IMR-90 (cell line): ENCODE measurements at regions not wholly inside any gene's neighbourhood (a gene's known extent, or its start where the extent isn't known, plus 50 kb on each side); places are given as distances from the start of the nearest gene placed in this dataset.
A peak's percentile ranks its signal among the peaks of the same experiment; 100 is the strongest.

ENCODE experiments used
- ATAC-seq: fragments of 200-7000 bp; cut with Tn5 transposase; 2 replicates; pipeline ENCODE4 v1.9.1; 2020; ENCODE audit warnings: low read depth, mild to moderate bottlenecking, moderate library complexity
- BruUV-seq: library from RNA; stranded (reverse); fragments of 400-500 nt; replicated peaks from 2 replicates; lab custom pipeline; 2021; lab: Mats Ljungman, UMichigan
- CTCF ChIA-PET: fragments of 300-600 bp; formaldehyde crosslinking; extraction: SDS; loops from one replicate; lab custom pipeline; 2021; ENCODE audit warnings: antibody characterized with exemption; lab: Yijun Ruan, JAX
- POLR2A ChIA-PET: fragments of 300-600 bp; sonication (Branson Sonifier 250); formaldehyde crosslinking; loops from one replicate; lab custom pipeline; 2022; ENCODE audit warnings: antibody characterized with exemption; ENCODE audit not compliant: unreplicated experiment; lab: Charles Lee
- DNase-seq: peaks from one replicate; pipeline ENCODE4 v3.0.0; 2013
- H2AFZ ChIP-seq: replicated peaks from 2 replicates; pipeline ENCODE3; 2013; ENCODE audit warnings: low read length, mild to moderate bottlenecking; ENCODE audit not compliant: poor library complexity
- H2AK5ac ChIP-seq: 2 replicates; pipeline ENCODE4 v1.6.1; 2013; ENCODE audit warnings: low read depth, low read length, inconsistent platforms
- H2AK9ac ChIP-seq: replicated peaks from 2 replicates; pipeline ENCODE3; 2013; ENCODE audit warnings: mild to moderate bottlenecking, low read depth, low read length, moderate library complexity; ENCODE audit not compliant: poor library complexity
- H2BK120ac ChIP-seq: 2 replicates; pipeline ENCODE4 v1.6.1; 2013; ENCODE audit warnings: low read depth, low read length, inconsistent platforms
- H2BK15ac ChIP-seq: 3 replicates; pipeline ENCODE4 v1.6.1; 2013; ENCODE audit warnings: low read depth, low read length, inconsistent platforms
- H2BK20ac ChIP-seq: 2 replicates; pipeline ENCODE4 v1.6.1; 2013; ENCODE audit warnings: low read depth, mild to moderate bottlenecking, inconsistent platforms, low read length, moderate library complexity
- H2BK5ac ChIP-seq: 2 replicates; pipeline ENCODE4 v1.6.1; 2013; ENCODE audit warnings: mild to moderate bottlenecking, low read depth, low read length, inconsistent platforms; ENCODE audit not compliant: poor library complexity, severe bottlenecking
- H3K14ac ChIP-seq: replicated peaks from 2 replicates; pipeline ENCODE4 v1.6.1; 2013; ENCODE audit warnings: low read depth, low read length, inconsistent platforms
- H3K18ac ChIP-seq: 2 replicates; pipeline ENCODE4 v1.6.1; 2013; ENCODE audit warnings: low read depth, low read length, control low read depth
- H3K23ac ChIP-seq: 2 replicates; pipeline ENCODE4 v1.6.1; 2013; ENCODE audit warnings: low read depth, low read length, inconsistent platforms
- H3K27ac ChIP-seq: 2 replicates; pipeline ENCODE4 v1.5.1; 2013; ENCODE audit warnings: mild to moderate bottlenecking, control low read depth, low read length; ENCODE audit not compliant: insufficient read depth
- H3K27me3 ChIP-seq: 2 replicates; pipeline ENCODE4 v1.6.1; 2013; ENCODE audit warnings: low read length; ENCODE audit not compliant: control insufficient read depth, insufficient read depth
- H3K36me3 ChIP-seq: 2 replicates; pipeline ENCODE4 v1.6.1; 2013; ENCODE audit warnings: low read length, mixed read lengths; ENCODE audit not compliant: control insufficient read depth, insufficient read depth
- H3K4ac ChIP-seq: 2 replicates; pipeline ENCODE4 v1.6.1; 2013; ENCODE audit warnings: low read depth, low read length, inconsistent platforms
- H3K4me1 ChIP-seq: 2 replicates; pipeline ENCODE4 v1.6.1; 2013; ENCODE audit warnings: low read length, mixed read lengths; ENCODE audit not compliant: control insufficient read depth, insufficient read depth
- H3K4me2 ChIP-seq: 2 replicates; pipeline ENCODE4 v1.6.1; 2013; ENCODE audit warnings: low read depth, mild to moderate bottlenecking, control low read depth, low read length, moderate library complexity
- H3K4me3 ChIP-seq: 2 replicates; pipeline ENCODE4 v1.5.1; 2013; ENCODE audit warnings: low read depth, mild to moderate bottlenecking, control low read depth, low read length, moderate library complexity; ENCODE audit not compliant: insufficient read depth
- H3K56ac ChIP-seq: 2 replicates; pipeline ENCODE4 v1.6.1; 2013; ENCODE audit warnings: low read length, inconsistent platforms; ENCODE audit not compliant: insufficient read depth; ENCODE audit errors: extremely low read depth
- H3K79me1 ChIP-seq, 2 experiments: 2 replicates each; pipeline ENCODE4 v1.6.1; 2013; ENCODE audit warnings: low read length in 2 of 2, inconsistent platforms in 1 of 2, low read depth in 1 of 2
- H3K9ac ChIP-seq: 2 replicates; pipeline ENCODE4 v1.6.1; 2013; ENCODE audit warnings: low read depth, low read length, control low read depth
- H3K9me1 ChIP-seq: 2 replicates; pipeline ENCODE4 v1.6.1; 2013; ENCODE audit warnings: low read length, inconsistent platforms; ENCODE audit not compliant: insufficient read depth
- H3K9me3 ChIP-seq: 2 replicates; pipeline ENCODE4 v1.6.1; 2013; ENCODE audit warnings: low read length; ENCODE audit not compliant: control insufficient read depth, insufficient read depth
- H4K20me1 ChIP-seq: 2 replicates; pipeline ENCODE4 v1.6.1; 2013; ENCODE audit warnings: low read length, inconsistent platforms; ENCODE audit not compliant: insufficient read depth
- H4K5ac ChIP-seq: 2 replicates; pipeline ENCODE4 v1.6.1; 2013; ENCODE audit warnings: mild to moderate bottlenecking, low read depth, low read length, control low read depth
- H4K8ac ChIP-seq, 2 experiments: 2 replicates each; pipeline ENCODE4 v1.6.1; 2013; ENCODE audit warnings: low read depth in 2 of 2, low read length in 2 of 2, control low read depth in 1 of 2, inconsistent platforms in 1 of 2
- H4K91ac ChIP-seq: 2 replicates; pipeline ENCODE4 v1.6.1; 2013; ENCODE audit warnings: low read depth, low read length, inconsistent platforms; ENCODE audit not compliant: insufficient read depth
- MAFK ChIP-seq: IDR thresholded peaks from 2 replicates; pipeline ENCODE4 v1.6.1; 2012; ENCODE audit warnings: low read depth, low read length, improper control_type of control experiment
- USF2 ChIP-seq: fragments of 150-350 bp; IDR thresholded peaks from 2 replicates; pipeline ENCODE4 v1.6.1; 2017; ENCODE audit warnings: mild to moderate bottlenecking, antibody characterized with exemption, low read length, low read depth
- WGBS, 2 experiments: methylation state at CpG; one replicate each; pipeline versions ENCODE4 v1.1.5 to v1.1.7; 2013; ENCODE audit warnings: missing lambda C conversion rate in 2 of 2; ENCODE audit not compliant: insufficient read length in 1 of 2; ENCODE audit errors: extremely low coverage in 2 of 2; 5-methylcytosine and 5-hydroxymethylcytosine counted together
- dilution Hi-C: fragments of 300-500 bp; cut with HindIII; formaldehyde crosslinking; loops from one replicate; pipeline ENCODE4 v1.14.3; 2018; ENCODE audit warnings: low sequenced_read_pairs; ENCODE audit not compliant: unreplicated experiment
- in situ Hi-C: fragments of 300-500 bp; cut with MboI; formaldehyde crosslinking; loops from 3 replicates; pipeline ENCODE4 v1.14.3; 2019; ENCODE audit warnings: low sequenced_read_pairs, inconsistent platforms, mixed read lengths
- intact Hi-C: fragments of 100-400 bp; cut with micrococcal nuclease; formaldehyde crosslinking; loops from 2 replicates; pipeline ENCODE4 v1.10.0; 2022

- TF ChIP-seq USF2 (no peak), MAFK (0 out of 2 replicates have a peak, but pooled peaks have one; percentile 5)
- H2AK9ac ChIP-seq = no peak overlapping the region
- H3K9me3 ChIP-seq = peaks cover 4% of the 10 kb centered on the region; the same call in 1 of the 2 replicates
- no peaks in the 10 kb centered on the region for H3K36me3 ChIP-seq
- no peaks in the 10 kb centered on the region for H3K27me3 ChIP-seq
- no peak overlapping the region for H2AK5ac ChIP-seq
- no peak overlapping the region for H4K8ac ChIP-seq
- H3K27ac ChIP-seq = no peak overlapping the region
- H3K23ac ChIP-seq = no peak overlapping the region
- no peak overlapping the region for H2BK20ac ChIP-seq
- no peak overlapping the region for H3K9ac ChIP-seq
- in situ Hi-C loops = no loop called here
- no peak overlapping the region for H3K4ac ChIP-seq
- H4K20me1 ChIP-seq = no peaks in the 10 kb centered on the region
- no peak overlapping the region for H4K91ac ChIP-seq
- no peak overlapping the region for H3K14ac ChIP-seq
- ATAC-seq = peak; percentile 51; the same call in 1 of the 2 replicates
- no peak overlapping the region for H3K4me3 ChIP-seq
- H3K4me1 ChIP-seq = peaks cover 2% of the 10 kb centered on the region
- intact Hi-C loops = no loop called here
- ChIA-PET POLR2A (no interaction called here), CTCF (no interaction called here)
- no TSS peak for BruUV-seq
- no peak overlapping the region for H3K4me2 ChIP-seq
- no CpG with 5 or more reads among the region's 2 CpGs for WGBS, 2 experiments
- no peak overlapping the region for H3K56ac ChIP-seq
- no peak overlapping the region for H2BK5ac ChIP-seq
- H2AFZ ChIP-seq = no peak overlapping the region
- no peak overlapping the region for H2BK120ac ChIP-seq
- H3K9me1 ChIP-seq = no peaks in the 10 kb centered on the region
- dilution Hi-C loops = no loop called here
- H3K18ac ChIP-seq = no peak overlapping the region
- DNase-seq = peak; percentile 41
- H2BK15ac ChIP-seq = no peak overlapping the region
- no peak overlapping the region for H4K5ac ChIP-seq
- H3K79me1 ChIP-seq = no peaks in the 10 kb centered on the region
These were observed 145.5 kb downstream of the LRATD1 start for GRCh38 chr2:14778015-14778414.
